ENCODE measurements at regions not wholly inside any gene's neighbourhood (a gene's known extent, or its start where the extent isn't known, plus 50 kb on each side); places are given as distances from the start of the nearest gene placed in this dataset.

- Histone ChIP-seq H3K36me3 (ENCODE audit: control insufficient read depth in 2 of 3, insufficient read depth in 3 of 3, low read length in 3 of 3) (no peaks in the 10 kb centered on the region), H3K4me3 (ENCODE audit: low read length in 3 of 3) (no peak overlapping the region), H3K9ac (ENCODE audit: low read length in 3 of 3) (no peak overlapping the region), H3K4me1 (ENCODE audit: control insufficient read depth in 2 of 3, insufficient read depth in 2 of 3, low read depth in 1 of 3, low read length in 3 of 3) (no peaks in the 10 kb centered on the region), H3K27ac (ENCODE audit: low read depth in 2 of 2, low read length in 2 of 2) (no peak overlapping the region), H3K27me3 (ENCODE audit: control insufficient read depth, insufficient read depth, low read length) (no peaks in the 10 kb centered on the region), H3K9me3 (ENCODE audit: control insufficient read depth in 2 of 3, insufficient read depth in 1 of 3, low read length in 3 of 3) (no peaks in the 10 kb centered on the region)
- TF ChIP-seq CTCF (IDR thresholded peaks at IDR 0.05; ENCODE audit: borderline replicate concordance, extremely low read depth, insufficient read depth): no peak
- DNase-seq: no peak
- FAIRE-seq: no peak
- intact Hi-C loops (cut with DNase I): no loop called here
These were observed 1671.8 kb upstream of the SLC39A10 start for GRCh38 chr2:193985272-193985671.

GRCh38 chr2:193980599-193980998 is 1676.4 kb upstream of the SLC39A10 start:
- no peak for DNase-seq
- FAIRE-seq: no peak

GRCh38 chr2:193973781-193974180 is 1683.2 kb upstream of the SLC39A10 start:
- TF ChIP-seq CTCF (IDR thresholded peaks at IDR 0.05; ENCODE audit: borderline replicate concordance, extremely low read depth, insufficient read depth): no peak
- H3K4me3 ChIP-seq (ENCODE audit: low read length in 3 of 3): no peak overlapping the region
- no peaks in the 10 kb centered on the region for H3K27me3 ChIP-seq (ENCODE audit: control insufficient read depth, insufficient read depth, low read length)
- DNase-seq (no peak), FAIRE-seq (no peak)
- no peaks in the 10 kb centered on the region for H3K36me3 ChIP-seq (ENCODE audit: control insufficient read depth in 2 of 3, insufficient read depth in 3 of 3, low read length in 3 of 3)
- H3K9me3 ChIP-seq (ENCODE audit: control insufficient read depth in 2 of 3, insufficient read depth in 1 of 3, low read length in 3 of 3): no peaks in the 10 kb centered on the region
- H3K9ac ChIP-seq (ENCODE audit: low read length in 3 of 3): no peak overlapping the region
- intact Hi-C loops (cut with DNase I): no loop called here
- no peak overlapping the region for H3K27ac ChIP-seq (ENCODE audit: low read depth in 2 of 2, low read length in 2 of 2)
- H3K4me1 ChIP-seq (ENCODE audit: control insufficient read depth in 2 of 3, insufficient read depth in 2 of 3, low read depth in 1 of 3, low read length in 3 of 3): no peaks in the 10 kb centered on the region

More at GRCh38 chr2:193980599-193980998, 1676.4 kb upstream of the SLC39A10 start:
- no peak overlapping the region for H3K27ac ChIP-seq (ENCODE audit: low read depth in 2 of 2, low read length in 2 of 2)
- H3K27me3 ChIP-seq (ENCODE audit: control insufficient read depth, insufficient read depth, low read length): no peaks in the 10 kb centered on the region
- H3K36me3 ChIP-seq (ENCODE audit: control insufficient read depth in 2 of 3, insufficient read depth in 3 of 3, low read length in 3 of 3): no peaks in the 10 kb centered on the region
- no peak for TF ChIP-seq CTCF (IDR thresholded peaks at IDR 0.05; ENCODE audit: borderline replicate concordance, extremely low read depth, insufficient read depth)
- no peak overlapping the region for H3K4me3 ChIP-seq (ENCODE audit: low read length in 3 of 3)
- intact Hi-C loops (cut with DNase I): no loop called here
- no peak overlapping the region for H3K9ac ChIP-seq (ENCODE audit: low read length in 3 of 3)
- H3K9me3 ChIP-seq (ENCODE audit: control insufficient read depth in 2 of 3, insufficient read depth in 1 of 3, low read length in 3 of 3): no peaks in the 10 kb centered on the region
- no peaks in the 10 kb centered on the region for H3K4me1 ChIP-seq (ENCODE audit: control insufficient read depth in 2 of 3, insufficient read depth in 2 of 3, low read depth in 1 of 3, low read length in 3 of 3)

GRCh38 chr2:193966590-193966989 is 1690.4 kb upstream of the SLC39A10 start:
- DNase-seq: no peak
- Histone ChIP-seq H3K36me3 (ENCODE audit: control insufficient read depth in 2 of 3, insufficient read depth in 3 of 3, low read length in 3 of 3) (no peaks in the 10 kb centered on the region), H3K27me3 (ENCODE audit: control insufficient read depth, insufficient read depth, low read length) (no peaks in the 10 kb centered on the region), H3K9ac (ENCODE audit: low read length in 3 of 3) (no peak overlapping the region), H3K27ac (ENCODE audit: low read depth in 2 of 2, low read length in 2 of 2) (no peak overlapping the region), H3K4me1 (ENCODE audit: control insufficient read depth in 2 of 3, insufficient read depth in 2 of 3, low read depth in 1 of 3, low read length in 3 of 3) (no peaks in the 10 kb centered on the region), H3K9me3 (ENCODE audit: control insufficient read depth in 2 of 3, insufficient read depth in 1 of 3, low read length in 3 of 3) (no peaks in the 10 kb centered on the region), H3K4me3 (ENCODE audit: low read length in 3 of 3) (no peak overlapping the region)
- no peak for FAIRE-seq
- TF ChIP-seq CTCF (IDR thresholded peaks at IDR 0.05; ENCODE audit: borderline replicate concordance, extremely low read depth, insufficient read depth): no peak
- intact Hi-C loops (cut with DNase I): no loop called here
